IMR-90 (cell line): ENCODE measurements at regions not wholly inside any gene's neighbourhood (a gene's known extent, or its start where the extent isn't known, plus 50 kb on each side); places are given as distances from the start of the nearest gene placed in this dataset.

Source experiments
- ATAC-seq: fragments of 200-7000 bp; cut with Tn5 transposase; 2 replicates; pipeline ENCODE4 v1.9.1; 2020; ENCODE audit warnings: low read depth, mild to moderate bottlenecking, moderate library complexity
- BruUV-seq: library from RNA; stranded (reverse); fragments of 400-500 nt; replicated peaks from 2 replicates; lab custom pipeline; 2021; lab: Mats Ljungman, UMichigan
- CTCF ChIA-PET: fragments of 300-600 bp; formaldehyde crosslinking; extraction: SDS; loops from one replicate; lab custom pipeline; 2021; ENCODE audit warnings: antibody characterized with exemption; lab: Yijun Ruan, JAX
- POLR2A ChIA-PET: fragments of 300-600 bp; sonication (Branson Sonifier 250); formaldehyde crosslinking; loops from one replicate; lab custom pipeline; 2022; ENCODE audit warnings: antibody characterized with exemption; ENCODE audit not compliant: unreplicated experiment; lab: Charles Lee
- DNase-seq: peaks from one replicate; pipeline ENCODE4 v3.0.0; 2013
- H2AFZ ChIP-seq: replicated peaks from 2 replicates; pipeline ENCODE3; 2013; ENCODE audit warnings: low read length, mild to moderate bottlenecking; ENCODE audit not compliant: poor library complexity
- H2AK5ac ChIP-seq: 2 replicates; pipeline ENCODE4 v1.6.1; 2013; ENCODE audit warnings: low read depth, low read length, inconsistent platforms
- H2AK9ac ChIP-seq: replicated peaks from 2 replicates; pipeline ENCODE3; 2013; ENCODE audit warnings: mild to moderate bottlenecking, low read depth, low read length, moderate library complexity; ENCODE audit not compliant: poor library complexity
- H2BK120ac ChIP-seq: 2 replicates; pipeline ENCODE4 v1.6.1; 2013; ENCODE audit warnings: low read depth, low read length, inconsistent platforms
- H2BK15ac ChIP-seq: 3 replicates; pipeline ENCODE4 v1.6.1; 2013; ENCODE audit warnings: low read depth, low read length, inconsistent platforms
- H2BK20ac ChIP-seq: 2 replicates; pipeline ENCODE4 v1.6.1; 2013; ENCODE audit warnings: low read depth, mild to moderate bottlenecking, inconsistent platforms, low read length, moderate library complexity
- H2BK5ac ChIP-seq: 2 replicates; pipeline ENCODE4 v1.6.1; 2013; ENCODE audit warnings: mild to moderate bottlenecking, low read depth, low read length, inconsistent platforms; ENCODE audit not compliant: poor library complexity, severe bottlenecking
- H3K14ac ChIP-seq: replicated peaks from 2 replicates; pipeline ENCODE4 v1.6.1; 2013; ENCODE audit warnings: low read depth, low read length, inconsistent platforms
- H3K18ac ChIP-seq: 2 replicates; pipeline ENCODE4 v1.6.1; 2013; ENCODE audit warnings: low read depth, low read length, control low read depth
- H3K23ac ChIP-seq: 2 replicates; pipeline ENCODE4 v1.6.1; 2013; ENCODE audit warnings: low read depth, low read length, inconsistent platforms
- H3K27ac ChIP-seq: 2 replicates; pipeline ENCODE4 v1.5.1; 2013; ENCODE audit warnings: mild to moderate bottlenecking, control low read depth, low read length; ENCODE audit not compliant: insufficient read depth
- H3K27me3 ChIP-seq: 2 replicates; pipeline ENCODE4 v1.6.1; 2013; ENCODE audit warnings: low read length; ENCODE audit not compliant: control insufficient read depth, insufficient read depth
- H3K36me3 ChIP-seq: 2 replicates; pipeline ENCODE4 v1.6.1; 2013; ENCODE audit warnings: low read length, mixed read lengths; ENCODE audit not compliant: control insufficient read depth, insufficient read depth
- H3K4ac ChIP-seq: 2 replicates; pipeline ENCODE4 v1.6.1; 2013; ENCODE audit warnings: low read depth, low read length, inconsistent platforms
- H3K4me1 ChIP-seq: 2 replicates; pipeline ENCODE4 v1.6.1; 2013; ENCODE audit warnings: low read length, mixed read lengths; ENCODE audit not compliant: control insufficient read depth, insufficient read depth
- H3K4me2 ChIP-seq: 2 replicates; pipeline ENCODE4 v1.6.1; 2013; ENCODE audit warnings: low read depth, mild to moderate bottlenecking, control low read depth, low read length, moderate library complexity
- H3K4me3 ChIP-seq: 2 replicates; pipeline ENCODE4 v1.5.1; 2013; ENCODE audit warnings: low read depth, mild to moderate bottlenecking, control low read depth, low read length, moderate library complexity; ENCODE audit not compliant: insufficient read depth
- H3K56ac ChIP-seq: 2 replicates; pipeline ENCODE4 v1.6.1; 2013; ENCODE audit warnings: low read length, inconsistent platforms; ENCODE audit not compliant: insufficient read depth; ENCODE audit errors: extremely low read depth
- H3K79me1 ChIP-seq, 2 experiments: 2 replicates each; pipeline ENCODE4 v1.6.1; 2013; ENCODE audit warnings: low read length in 2 of 2, inconsistent platforms in 1 of 2, low read depth in 1 of 2
- H3K9ac ChIP-seq: 2 replicates; pipeline ENCODE4 v1.6.1; 2013; ENCODE audit warnings: low read depth, low read length, control low read depth
- H3K9me1 ChIP-seq: 2 replicates; pipeline ENCODE4 v1.6.1; 2013; ENCODE audit warnings: low read length, inconsistent platforms; ENCODE audit not compliant: insufficient read depth
- H3K9me3 ChIP-seq: 2 replicates; pipeline ENCODE4 v1.6.1; 2013; ENCODE audit warnings: low read length; ENCODE audit not compliant: control insufficient read depth, insufficient read depth
- H4K20me1 ChIP-seq: 2 replicates; pipeline ENCODE4 v1.6.1; 2013; ENCODE audit warnings: low read length, inconsistent platforms; ENCODE audit not compliant: insufficient read depth
- H4K5ac ChIP-seq: 2 replicates; pipeline ENCODE4 v1.6.1; 2013; ENCODE audit warnings: mild to moderate bottlenecking, low read depth, low read length, control low read depth
- H4K8ac ChIP-seq, 2 experiments: 2 replicates each; pipeline ENCODE4 v1.6.1; 2013; ENCODE audit warnings: low read depth in 2 of 2, low read length in 2 of 2, control low read depth in 1 of 2, inconsistent platforms in 1 of 2
- H4K91ac ChIP-seq: 2 replicates; pipeline ENCODE4 v1.6.1; 2013; ENCODE audit warnings: low read depth, low read length, inconsistent platforms; ENCODE audit not compliant: insufficient read depth
- BHLHE40 ChIP-seq: fragments of 150-350 bp; IDR thresholded peaks from 2 replicates; pipeline ENCODE4 v1.6.1; 2016; ENCODE audit warnings: mild to moderate bottlenecking, low read depth, low read length
- CHD1 ChIP-seq: IDR thresholded peaks from 2 replicates; pipeline ENCODE4 v1.6.1; 2012; ENCODE audit warnings: low read depth, low read length, improper control_type of control experiment
- MXI1 ChIP-seq: IDR thresholded peaks from 2 replicates; pipeline ENCODE4 v1.6.1; 2012; ENCODE audit warnings: low read depth, mild to moderate bottlenecking, low read length, moderate library complexity, borderline replicate concordance
- POLR2A ChIP-seq: IDR thresholded peaks from 2 replicates; pipeline ENCODE4 v1.6.1; 2012; ENCODE audit warnings: mild to moderate bottlenecking, low read depth, low read length
- RCOR1 ChIP-seq: IDR thresholded peaks from 2 replicates; pipeline ENCODE4 v1.6.1; 2012; ENCODE audit warnings: mild to moderate bottlenecking, low read length, improper control_type of control experiment; ENCODE audit not compliant: insufficient replicate concordance
- WGBS, 2 experiments: methylation state at CpG; one replicate each; pipeline versions ENCODE4 v1.1.5 to v1.1.7; 2013; ENCODE audit warnings: missing lambda C conversion rate in 2 of 2; ENCODE audit not compliant: insufficient read length in 1 of 2; ENCODE audit errors: extremely low coverage in 2 of 2; 5-methylcytosine and 5-hydroxymethylcytosine counted together
- dilution Hi-C: fragments of 300-500 bp; cut with HindIII; formaldehyde crosslinking; loops from one replicate; pipeline ENCODE4 v1.14.3; 2018; ENCODE audit warnings: low sequenced_read_pairs; ENCODE audit not compliant: unreplicated experiment
- in situ Hi-C: fragments of 300-500 bp; cut with MboI; formaldehyde crosslinking; loops from 3 replicates; pipeline ENCODE4 v1.14.3; 2019; ENCODE audit warnings: low sequenced_read_pairs, inconsistent platforms, mixed read lengths
- intact Hi-C: fragments of 100-400 bp; cut with micrococcal nuclease; formaldehyde crosslinking; loops from 2 replicates; pipeline ENCODE4 v1.10.0; 2022

DNA sequence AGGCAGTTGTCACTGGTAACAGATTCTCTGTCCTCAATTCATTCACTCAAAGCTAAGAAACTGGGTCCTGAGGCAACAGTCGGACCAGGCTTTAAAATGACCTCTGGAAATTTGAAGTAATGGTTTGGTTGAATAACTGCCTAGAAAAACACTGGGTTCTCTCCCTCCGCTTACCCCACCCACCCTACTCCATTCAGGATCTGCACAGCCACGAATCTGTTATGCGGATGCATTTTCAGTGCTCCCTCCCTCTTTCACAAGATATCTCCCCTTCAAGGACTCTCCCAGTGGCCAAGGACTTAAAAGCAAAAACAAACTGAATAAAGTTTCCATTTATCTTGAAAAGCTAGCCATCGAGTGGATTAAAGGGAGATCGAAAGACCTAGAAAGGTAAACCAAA is 260.2 kb upstream of the ANKRD55 start:
- H3K9me1 ChIP-seq = peaks cover 10% of the 10 kb centered on the region; the same call in 1 of the 2 replicates
- CTCF ChIA-PET = no interaction called here
- H4K5ac ChIP-seq = peak overlapping the region; percentile 92
- H4K8ac ChIP-seq = peak overlapping the region; percentile 26 to 37; a peak in 2 of 4 replicates
- H4K91ac ChIP-seq = peak overlapping the region; percentile 89; the same call in 1 of the 2 replicates
- H3K27ac ChIP-seq = no peak overlapping the region; the same call in 1 of the 2 replicates
- no TSS peak for BruUV-seq
- H3K56ac ChIP-seq = no peak overlapping the region
- peaks cover 15% of the 10 kb centered on the region for H3K4me1 ChIP-seq
- H3K4me2 ChIP-seq = no peak overlapping the region
- ATAC-seq = no peak
- H4K20me1 ChIP-seq = no peaks in the 10 kb centered on the region
- no peak overlapping the region for H3K9ac ChIP-seq
- H3K23ac ChIP-seq = no peak overlapping the region
- H3K27me3 ChIP-seq = no peaks in the 10 kb centered on the region
- POLR2A ChIA-PET = no interaction called here
- peak overlapping the region; percentile 83; the same call in 2 of the 3 replicates for H2BK15ac ChIP-seq
- peak overlapping the region; percentile 45 for H2BK120ac ChIP-seq
- H3K14ac ChIP-seq = 0 out of 2 replicates have a peak overlapping the region, but pooled peaks have one; percentile 54
- peak overlapping the region; percentile 37; the same call in 1 of the 2 replicates for H2AK5ac ChIP-seq
- in situ Hi-C loops = no loop called here
- H2AK9ac ChIP-seq = no peak overlapping the region
- peak overlapping the region; percentile 80; the same call in 1 of the 2 replicates for H3K4ac ChIP-seq
- no peak for TF ChIP-seq RCOR1
- no peak for TF ChIP-seq CHD1
- TF ChIP-seq BHLHE40 = no peak
- no peak for TF ChIP-seq POLR2A
- TF ChIP-seq MXI1 = no peak
- no peak overlapping the region for H2BK5ac ChIP-seq
- peak overlapping the region; percentile 55 for H2BK20ac ChIP-seq
- intact Hi-C loops = loop anchor here (5.0 kb wide), 1 partner anchor 269 kb away; no protein-coding TSS in a partner anchor
- H2AFZ ChIP-seq = no peak overlapping the region
- dilution Hi-C loops = no loop called here
- no peak overlapping the region for H3K4me3 ChIP-seq
- no peaks in the 10 kb centered on the region for H3K9me3 ChIP-seq
- peak overlapping the region; percentile 92; the same call in 1 of the 2 replicates for H3K18ac ChIP-seq
- DNase-seq = no peak
- no CpG with 5 or more reads among the region's 6 CpGs for WGBS, 2 experiments
- H3K36me3 ChIP-seq = no peaks in the 10 kb centered on the region
- no peaks in the 10 kb centered on the region for H3K79me1 ChIP-seq
